Ishikawa (cell line): ENCODE measurements at regions not wholly inside any gene's neighbourhood (a gene's known extent, or its start where the extent isn't known, plus 50 kb on each side); places are given as distances from the start of the nearest gene placed in this dataset.

ENCODE experiments used
- CEBPB ChIP-seq: IDR thresholded peaks from 2 replicates; pipeline ENCODE4 v1.6.1; 2012
- CREB1 ChIP-seq: IDR thresholded peaks from 2 replicates; pipeline ENCODE4 v1.6.1; 2012; ENCODE audit warnings: low read depth
- EGR1 ChIP-seq: IDR thresholded peaks from 2 replicates; pipeline ENCODE4 v1.6.1; 2012
- EP300 ChIP-seq: IDR thresholded peaks from 2 replicates; pipeline ENCODE4 v1.6.1; 2012; ENCODE audit warnings: borderline replicate concordance
- FOXM1 ChIP-seq: IDR thresholded peaks from 2 replicates; pipeline ENCODE4 v1.6.1; 2012; ENCODE audit warnings: low read depth, borderline replicate concordance
- NFIC ChIP-seq: IDR thresholded peaks from 2 replicates; pipeline ENCODE4 v1.6.1; 2012
- RAD21 ChIP-seq: IDR thresholded peaks from 2 replicates; pipeline ENCODE4 v1.6.1; 2012; ENCODE audit warnings: low read depth
- TAF1 ChIP-seq: IDR thresholded peaks from 2 replicates; pipeline ENCODE4 v1.6.1; 2012; ENCODE audit warnings: low read depth, mild to moderate bottlenecking
- TCF12 ChIP-seq: IDR thresholded peaks from 2 replicates; pipeline ENCODE4 v1.6.1; 2012; ENCODE audit warnings: low read depth
- TEAD4 ChIP-seq: IDR thresholded peaks from 2 replicates; pipeline ENCODE4 v1.6.1; 2012
- YY1 ChIP-seq: IDR thresholded peaks from 2 replicates; pipeline ENCODE4 v1.6.1; 2012; ENCODE audit warnings: low read depth
- ZBTB7A ChIP-seq: IDR thresholded peaks from 2 replicates; pipeline ENCODE4 v1.6.1; 2012; ENCODE audit warnings: low read depth
- TF ChIP-seq, protein P1 (sequence below): IDR thresholded peaks from 2 replicates; pipeline ENCODE4 v1.6.1; 2012
- TF ChIP-seq, protein P2 (sequence below): IDR thresholded peaks from 2 replicates; pipeline ENCODE4 v1.6.1; 2012; ENCODE audit warnings: low read depth, mild to moderate bottlenecking
- TF ChIP-seq, protein P3 (sequence below): IDR thresholded peaks from 2 replicates; pipeline ENCODE4 v1.6.1; 2012

DNA sequence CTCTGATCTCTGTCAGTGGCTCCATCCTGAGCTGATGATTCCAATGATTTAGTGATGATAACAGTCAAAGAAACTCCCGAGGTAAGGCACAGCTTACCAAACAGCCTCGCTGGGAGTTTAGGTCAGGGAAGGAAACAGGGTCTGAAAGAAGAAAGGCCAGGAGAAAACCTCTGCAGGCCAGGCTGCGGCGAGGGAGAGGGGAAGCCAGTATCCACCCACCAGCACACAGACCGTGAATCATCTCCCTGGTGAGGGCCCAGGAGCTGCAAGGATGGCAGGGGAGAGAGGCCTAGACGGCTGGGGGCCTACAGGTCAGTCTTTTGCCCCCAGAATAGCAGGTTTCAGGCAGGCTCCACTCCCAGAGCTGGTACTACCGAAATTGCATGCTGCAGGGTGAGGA lies 590.5 kb downstream of the CCDC171 start:
- no peak for TF ChIP-seq CREB1
- TF ChIP-seq TAF1 = no peak
- TF ChIP-seq EGR1 = no peak

DNA sequence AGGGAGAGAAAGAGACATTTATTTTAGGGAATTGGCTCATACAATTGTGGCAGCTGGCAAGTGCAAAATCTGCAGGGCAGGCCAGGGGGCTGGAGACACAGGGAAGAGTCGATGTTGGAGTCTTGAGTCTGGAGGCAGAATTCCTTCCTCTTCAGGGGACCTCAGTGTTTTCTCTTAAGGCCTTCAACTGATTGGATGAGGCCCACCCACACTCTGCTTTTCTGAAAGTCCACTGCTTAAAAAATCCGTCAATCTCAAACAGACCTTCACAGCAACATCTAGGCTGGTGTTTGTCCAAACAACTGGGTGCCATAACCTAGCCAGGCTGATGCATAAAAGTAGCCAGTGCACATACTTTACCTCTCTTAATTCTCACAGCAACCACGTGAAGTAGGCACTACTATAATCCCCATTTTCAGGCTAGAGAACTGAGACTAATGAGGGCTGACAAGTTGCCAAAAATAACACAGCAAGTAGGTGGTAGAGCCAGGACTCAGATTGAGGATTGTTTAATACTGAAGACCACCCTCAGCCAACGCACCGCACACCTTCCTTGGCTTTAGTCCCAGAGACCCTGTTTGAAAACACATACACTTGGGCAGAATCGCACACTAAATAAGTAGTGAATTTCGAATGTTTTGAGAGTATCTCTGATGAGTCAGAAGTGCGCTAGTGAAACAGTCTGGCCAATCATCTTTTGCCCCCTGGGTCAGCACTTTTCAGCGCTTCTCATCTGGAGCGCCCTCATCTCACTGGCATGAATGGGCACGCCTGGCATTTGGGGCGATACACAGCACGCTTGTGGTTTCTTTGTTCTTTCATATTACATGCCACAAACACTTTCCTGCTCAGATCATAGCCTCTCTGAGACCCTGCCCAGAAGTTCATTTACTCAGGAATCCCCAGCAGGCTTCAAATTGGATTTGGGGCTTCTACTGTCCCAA lies 591.4 kb downstream of the CCDC171 start:
- TF ChIP-seq RAD21 (no peak), CEBPB (no peak), TAF1 (no peak), ZBTB7A (no peak), YY1 (no peak), CREB1 (no peak), NFIC (no peak), TEAD4 (no peak), FOXM1 (no peak), EGR1 (no peak), TCF12 (no peak)
- TF ChIP-seq, protein P1, sequence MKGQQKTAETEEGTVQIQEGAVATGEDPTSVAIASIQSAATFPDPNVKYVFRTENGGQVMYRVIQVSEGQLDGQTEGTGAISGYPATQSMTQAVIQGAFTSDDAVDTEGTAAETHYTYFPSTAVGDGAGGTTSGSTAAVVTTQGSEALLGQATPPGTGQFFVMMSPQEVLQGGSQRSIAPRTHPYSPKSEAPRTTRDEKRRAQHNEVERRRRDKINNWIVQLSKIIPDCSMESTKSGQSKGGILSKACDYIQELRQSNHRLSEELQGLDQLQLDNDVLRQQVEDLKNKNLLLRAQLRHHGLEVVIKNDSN = no peak
- TF ChIP-seq, protein P2, sequence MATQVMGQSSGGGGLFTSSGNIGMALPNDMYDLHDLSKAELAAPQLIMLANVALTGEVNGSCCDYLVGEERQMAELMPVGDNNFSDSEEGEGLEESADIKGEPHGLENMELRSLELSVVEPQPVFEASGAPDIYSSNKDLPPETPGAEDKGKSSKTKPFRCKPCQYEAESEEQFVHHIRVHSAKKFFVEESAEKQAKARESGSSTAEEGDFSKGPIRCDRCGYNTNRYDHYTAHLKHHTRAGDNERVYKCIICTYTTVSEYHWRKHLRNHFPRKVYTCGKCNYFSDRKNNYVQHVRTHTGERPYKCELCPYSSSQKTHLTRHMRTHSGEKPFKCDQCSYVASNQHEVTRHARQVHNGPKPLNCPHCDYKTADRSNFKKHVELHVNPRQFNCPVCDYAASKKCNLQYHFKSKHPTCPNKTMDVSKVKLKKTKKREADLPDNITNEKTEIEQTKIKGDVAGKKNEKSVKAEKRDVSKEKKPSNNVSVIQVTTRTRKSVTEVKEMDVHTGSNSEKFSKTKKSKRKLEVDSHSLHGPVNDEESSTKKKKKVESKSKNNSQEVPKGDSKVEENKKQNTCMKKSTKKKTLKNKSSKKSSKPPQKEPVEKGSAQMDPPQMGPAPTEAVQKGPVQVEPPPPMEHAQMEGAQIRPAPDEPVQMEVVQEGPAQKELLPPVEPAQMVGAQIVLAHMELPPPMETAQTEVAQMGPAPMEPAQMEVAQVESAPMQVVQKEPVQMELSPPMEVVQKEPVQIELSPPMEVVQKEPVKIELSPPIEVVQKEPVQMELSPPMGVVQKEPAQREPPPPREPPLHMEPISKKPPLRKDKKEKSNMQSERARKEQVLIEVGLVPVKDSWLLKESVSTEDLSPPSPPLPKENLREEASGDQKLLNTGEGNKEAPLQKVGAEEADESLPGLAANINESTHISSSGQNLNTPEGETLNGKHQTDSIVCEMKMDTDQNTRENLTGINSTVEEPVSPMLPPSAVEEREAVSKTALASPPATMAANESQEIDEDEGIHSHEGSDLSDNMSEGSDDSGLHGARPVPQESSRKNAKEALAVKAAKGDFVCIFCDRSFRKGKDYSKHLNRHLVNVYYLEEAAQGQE = no peak
- TF ChIP-seq, protein P3, sequence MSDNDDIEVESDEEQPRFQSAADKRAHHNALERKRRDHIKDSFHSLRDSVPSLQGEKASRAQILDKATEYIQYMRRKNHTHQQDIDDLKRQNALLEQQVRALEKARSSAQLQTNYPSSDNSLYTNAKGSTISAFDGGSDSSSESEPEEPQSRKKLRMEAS = no peak

DNA sequence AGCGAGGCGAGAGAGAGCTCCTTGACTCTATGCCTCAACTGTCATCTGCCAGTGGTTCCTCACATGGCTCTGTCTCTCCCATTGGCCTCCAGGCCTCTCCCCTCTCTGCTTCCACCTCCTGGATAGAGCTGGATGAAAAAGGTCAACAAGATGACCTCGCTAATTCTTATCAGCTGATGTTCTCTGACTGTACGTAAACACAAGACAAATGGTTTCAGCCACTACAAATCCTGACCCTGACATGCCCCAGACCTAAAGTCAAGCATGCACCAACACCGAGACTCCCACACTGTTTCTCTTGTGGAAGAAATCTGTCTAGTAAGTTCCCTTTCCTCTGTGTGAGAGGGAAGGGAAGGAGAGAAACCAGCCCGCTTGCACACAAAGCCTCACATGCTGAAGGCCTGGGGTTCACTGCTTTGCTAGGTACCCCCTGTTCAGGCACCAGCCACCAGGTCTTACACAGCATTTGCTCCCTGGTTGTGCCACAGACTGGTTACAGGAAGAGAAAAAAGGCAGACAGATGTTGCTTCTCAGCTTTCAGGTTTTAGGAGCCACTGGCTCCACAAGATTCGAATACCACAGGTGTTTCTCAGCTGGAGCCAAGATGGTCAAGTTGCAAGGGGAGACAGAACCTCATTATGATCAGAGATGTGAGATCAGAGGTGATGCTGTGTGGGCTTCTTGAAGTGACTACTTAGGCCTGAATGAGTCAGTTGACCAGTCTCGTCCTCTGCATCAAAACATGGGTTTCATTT lies 592.5 kb downstream of the CCDC171 start:
- no peak for TF ChIP-seq YY1
- TF ChIP-seq NFIC = no peak
- TF ChIP-seq TEAD4 = no peak
- TF ChIP-seq, protein P1 = no peak
- no peak for TF ChIP-seq EP300
- TF ChIP-seq TCF12 = no peak
- TF ChIP-seq CREB1 = no peak
- TF ChIP-seq, protein P3 = no peak
- TF ChIP-seq FOXM1 = no peak
- no peak for TF ChIP-seq EGR1
- no peak for TF ChIP-seq TAF1
- TF ChIP-seq, protein P2 = no peak
- no peak for TF ChIP-seq CEBPB
- TF ChIP-seq RAD21 = no peak
- TF ChIP-seq ZBTB7A = no peak

DNA sequence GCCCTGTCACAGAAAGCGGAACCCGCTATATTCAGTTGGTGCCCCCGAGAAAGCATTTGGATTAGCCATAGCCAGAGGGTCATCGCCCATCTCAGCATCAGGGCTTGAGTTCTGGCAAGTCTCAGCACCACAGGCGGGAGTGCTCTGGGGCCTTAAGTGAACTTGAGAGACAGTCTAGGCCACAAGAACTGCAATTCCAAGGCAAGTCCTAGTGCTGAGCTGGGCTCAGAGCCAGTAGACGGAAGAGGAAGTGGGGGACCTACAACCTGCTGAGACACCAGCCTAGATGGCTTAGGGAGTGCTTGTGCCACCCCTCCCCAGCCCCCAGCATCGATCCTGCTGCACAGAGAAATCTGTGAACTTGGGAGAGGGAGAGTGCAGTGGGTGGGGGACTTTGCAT lies 594.9 kb downstream of the CCDC171 start:
- TF ChIP-seq EGR1 = no peak
- TF ChIP-seq TEAD4 = no peak

DNA sequence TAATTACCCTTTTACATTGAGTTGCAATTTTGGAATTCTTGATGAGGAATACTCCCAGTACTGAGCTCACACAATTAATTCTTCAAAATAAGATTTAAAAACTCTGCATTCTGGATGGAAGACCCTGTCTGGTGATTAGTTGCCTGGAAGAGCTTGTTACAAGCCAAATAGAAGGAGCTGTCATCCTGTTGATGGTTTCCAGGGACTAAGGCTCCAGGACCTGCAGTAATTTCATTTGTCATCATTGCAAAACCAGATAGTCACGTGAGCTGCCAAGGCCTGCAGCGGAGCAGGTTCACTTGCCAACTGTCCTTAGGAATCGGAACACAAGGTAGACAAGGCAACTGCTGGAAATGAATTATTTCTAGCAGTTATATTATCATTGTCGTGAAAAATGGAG lies 597.7 kb downstream of the CCDC171 start:
- TF ChIP-seq, protein P1 = peak; percentile 53; the same call in 1 of the 2 replicates
- no peak for TF ChIP-seq EGR1
